HG02642 (cell line): ENCODE measurements at regions not wholly inside any gene's neighbourhood (a gene's known extent, or its start where the extent isn't known, plus 50 kb on each side); places are given as distances from the start of the nearest gene placed in this dataset.
"Not testable (repeated sequence)": the region's sequence is repeated elsewhere in the genome, so short reads cannot be mapped to it uniquely, and the experiment has no call there.

Experiments used
- ATAC-seq: cut with Tn5 transposase; IDR thresholded peaks from one replicate; pipeline ENCODE4 v1.9.1; 2021; ENCODE audit warnings: mild to moderate bottlenecking; ENCODE audit not compliant: unreplicated experiment, poor library complexity

DNA sequence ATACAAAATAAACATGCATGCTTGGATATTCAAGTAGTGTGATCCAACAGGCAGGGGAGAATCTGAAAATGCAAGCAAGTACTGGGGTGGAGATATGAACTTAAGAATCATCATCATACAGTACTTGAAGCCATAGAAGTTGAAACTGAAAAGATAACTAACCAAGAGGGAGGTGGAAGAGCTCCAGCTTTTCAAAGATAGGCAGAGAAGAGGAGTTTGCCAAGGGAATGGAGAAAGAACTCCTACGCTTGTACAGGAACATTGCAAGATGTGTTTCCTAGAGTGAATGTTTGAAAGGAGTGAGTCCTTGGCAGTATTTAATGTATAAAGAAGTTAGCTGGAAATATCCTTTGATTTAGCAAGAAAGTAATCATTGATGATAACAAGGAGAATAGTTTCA is 106.2 kb upstream of the FRMPD4 start:
- ATAC-seq: no peak

GRCh38 chrX:12034741-12035140 is 103.5 kb upstream of the FRMPD4 start:
- ATAC-seq: no peak

DNA sequence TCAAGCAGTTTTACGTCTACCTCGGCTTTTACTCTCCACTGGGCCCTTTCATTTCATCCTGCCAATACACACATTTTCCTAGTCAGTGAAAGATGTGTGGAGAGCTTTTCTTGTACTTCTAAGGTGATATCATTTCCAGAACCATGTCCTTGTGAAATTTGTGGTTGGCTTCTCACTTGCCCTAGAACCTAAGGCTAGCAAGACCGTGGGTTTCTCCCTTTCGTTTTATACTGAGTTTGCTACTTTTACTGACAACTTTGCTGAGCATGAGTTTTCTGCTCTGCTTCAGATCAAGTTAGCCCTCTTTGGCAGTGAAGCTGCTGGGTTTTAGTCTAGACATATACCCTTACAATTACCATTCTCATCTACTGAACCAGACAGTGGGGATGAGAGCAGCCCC is 95.7 kb upstream of the FRMPD4 start:
- ATAC-seq: no peak

DNA sequence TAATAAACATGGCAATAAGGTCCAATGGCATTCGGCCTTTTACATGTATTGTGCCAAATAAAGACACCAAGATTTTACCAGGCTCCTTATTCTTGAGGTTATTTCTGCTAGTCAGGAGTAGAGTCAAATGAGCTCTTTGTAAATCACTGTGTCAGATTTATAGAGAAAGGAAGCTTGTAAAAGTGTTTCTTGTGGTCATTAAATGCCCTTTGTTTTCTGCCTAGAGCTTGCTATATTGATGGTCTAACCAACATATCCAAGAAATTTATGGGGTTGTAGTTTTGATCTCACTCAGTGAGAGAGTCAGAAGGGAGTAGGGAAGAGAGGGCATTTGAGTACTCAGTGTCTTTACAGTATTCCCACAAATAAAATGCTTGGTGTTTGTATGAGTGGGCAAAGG is 86.2 kb upstream of the FRMPD4 start:
- no peak for ATAC-seq

DNA sequence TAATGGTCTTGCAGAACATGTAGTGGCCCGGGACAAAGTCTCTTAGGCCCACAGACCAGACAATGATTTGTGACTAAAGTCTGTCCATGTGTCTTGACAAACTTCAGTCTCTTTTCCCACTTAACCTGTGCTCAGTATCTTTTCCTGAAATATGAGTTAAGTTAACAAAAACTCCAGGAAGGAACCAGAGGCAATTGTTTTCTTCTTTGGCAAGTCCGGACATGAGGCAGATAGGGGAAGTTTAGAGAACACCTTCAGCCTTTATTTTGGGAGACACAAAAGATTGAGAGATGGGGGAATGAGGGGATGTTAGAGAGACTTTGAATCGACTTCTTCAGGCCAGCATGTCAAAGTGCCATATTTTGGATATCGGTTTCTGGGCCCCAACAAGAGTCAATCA is 80.2 kb upstream of the FRMPD4 start:
- no peak for ATAC-seq

GRCh38 chrX:12060489-12061260 is 77.6 kb upstream of the FRMPD4 start:
- no peak for ATAC-seq

GRCh38 chrX:12065251-12065650 is 73.0 kb upstream of the FRMPD4 start:
- ATAC-seq: no peak

GRCh38 chrX:12076046-12076445 is 62.2 kb upstream of the FRMPD4 start:
- no peak for ATAC-seq

DNA sequence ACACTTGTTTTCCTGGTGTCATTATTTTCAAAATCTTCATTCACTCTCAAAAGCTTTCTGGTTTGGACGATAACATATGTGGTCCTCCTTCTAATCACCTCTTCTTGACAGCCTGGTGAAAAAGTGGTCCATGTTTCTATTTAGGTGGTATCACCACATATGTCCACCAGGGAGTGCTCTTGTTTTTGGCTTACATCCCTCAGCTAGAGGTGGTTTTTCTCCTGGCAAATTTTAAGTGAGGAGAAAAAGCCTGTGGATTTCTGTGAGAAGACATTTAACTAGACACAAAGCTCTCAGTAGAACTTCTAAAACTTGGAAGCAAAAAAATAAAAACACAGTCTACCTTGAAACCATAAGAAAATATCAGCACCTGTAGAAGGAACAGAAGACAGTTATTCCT is 58.0 kb upstream of the FRMPD4 start:
- no peak for ATAC-seq

GRCh38 chrX:12082959-12083358 is 55.3 kb upstream of the FRMPD4 start:
- ATAC-seq: not testable (repeated sequence)
